Fibroblast of mammary gland (primary cell): ENCODE measurements at regions not wholly inside any gene's neighbourhood (a gene's known extent, or its start where the extent isn't known, plus 50 kb on each side); places are given as distances from the start of the nearest gene placed in this dataset.

ENCODE experiments used
- DNase-seq: peaks from one replicate; pipeline ENCODE4 v3.0.0-alpha.2; 2010; ENCODE audit warnings: low read depth
- H3K4me3 ChIP-seq: 2 replicates; pipeline ENCODE4 v1.5.1; 2011; ENCODE audit warnings: low read depth, mild to moderate bottlenecking, low read length, moderate library complexity; ENCODE audit not compliant: control insufficient read depth
- CTCF ChIP-seq: conservative IDR thresholded peaks from 2 replicates; pipeline ENCODE4 v1.5.1; 2011; ENCODE audit warnings: low read depth, low read length, inconsistent platforms; ENCODE audit not compliant: control insufficient read depth, insufficient read depth

GRCh38 chr1:79312438-79312837, 305.9 kb upstream of the ADGRL4 start:
- no peak overlapping the region for H3K4me3 ChIP-seq
- DNase-seq: no peak
- no peak for TF ChIP-seq CTCF

- no peak for TF ChIP-seq CTCF
- DNase-seq: peak; percentile 34
- H3K4me3 ChIP-seq: no peak overlapping the region
These were observed 304.1 kb upstream of the ADGRL4 start for GRCh38 chr1:79310609-79311008.

- TF ChIP-seq CTCF: no peak
These were observed 297.6 kb upstream of the ADGRL4 start for GRCh38 chr1:79304131-79304530.

GRCh38 chr1:79303040-79303439, 296.5 kb upstream of the ADGRL4 start:
- no peak overlapping the region for H3K4me3 ChIP-seq
- TF ChIP-seq CTCF: no peak
- DNase-seq: no peak

More at GRCh38 chr1:79304131-79304530, 297.6 kb upstream of the ADGRL4 start:
- peak; percentile 76 for DNase-seq
- H3K4me3 ChIP-seq: no peak overlapping the region

- no peak for DNase-seq
- TF ChIP-seq CTCF: no peak
- H3K4me3 ChIP-seq: no peak overlapping the region
These were observed 295.9 kb upstream of the ADGRL4 start for GRCh38 chr1:79302380-79302930.

GRCh38 chr1:79295967-79296366, 289.4 kb upstream of the ADGRL4 start:
- no peak overlapping the region for H3K4me3 ChIP-seq
- TF ChIP-seq CTCF: no peak
- peak; percentile 63 for DNase-seq

- no peak overlapping the region for H3K4me3 ChIP-seq
- no peak for TF ChIP-seq CTCF
- peak; percentile 91 for DNase-seq
These were observed 287.1 kb upstream of the ADGRL4 start for GRCh38 chr1:79293611-79294010.
